Sigmoid colon (tissue), 6 donors: ENCODE measurements at regions not wholly inside any gene's neighbourhood (a gene's known extent, or its start where the extent isn't known, plus 50 kb on each side); places are given as distances from the start of the nearest gene placed in this dataset.

Experiments
- DNase-seq: peaks from one replicate; pipeline ENCODE4 v3.0.0-alpha.2; 2019
- H3K27ac ChIP-seq, 4 donors: fragments of 200-600 bp; sonication (generic); one replicate each; pipeline ENCODE4 v1.5.1; 2016 to 2019; ENCODE audit warnings: mild to moderate bottlenecking in 1 of 4
- H3K27me3 ChIP-seq, 3 donors: fragments of 200-600 bp; sonication (generic); one replicate each; pipeline ENCODE4 v1.5.1; 2019; ENCODE audit warnings: mild to moderate bottlenecking in 1 of 3
- H3K36me3 ChIP-seq, 4 donors: fragments of 200-600 bp; sonication (generic); one replicate each; pipeline ENCODE4 v1.5.1; 2016 to 2019
- H3K4me1 ChIP-seq, 4 donors: fragments of 200-600 bp; sonication (generic); one replicate each; pipeline ENCODE4 v1.5.1; 2017 to 2019
- H3K4me3 ChIP-seq, 4 donors: fragments of 200-600 bp; sonication (generic); one replicate each; pipeline ENCODE4 v1.5.1; 2017 to 2019; ENCODE audit warnings: mild to moderate bottlenecking in 2 of 4, moderate library complexity in 1 of 4
- H3K9me3 ChIP-seq, 4 donors: fragments of 200-600 bp in 3 of 4; sonication (generic) in 3 of 4; one replicate each; pipeline versions ENCODE4 v1.5.1 to v1.6.1; 2013 to 2019
- EP300 ChIP-seq, 4 donors: sonication (generic); formaldehyde crosslinking; IDR thresholded peaks; one replicate each; pipeline ENCODE4 v1.6.1; 2017; ENCODE audit warnings: antibody characterized with exemption in 4 of 4
- POLR2A ChIP-seq, 2 donors: fragments of 450-650 bp; IDR thresholded peaks; one replicate each; pipeline ENCODE4 v1.6.1; 2016; ENCODE audit warnings: antibody characterized with exemption in 2 of 2, mild to moderate bottlenecking in 2 of 2, moderate library complexity in 2 of 2
- POLR2AphosphoS5 ChIP-seq, 4 donors: sonication (generic); formaldehyde crosslinking; IDR thresholded peaks; one replicate each; pipeline ENCODE4 v1.6.1; 2017; ENCODE audit warnings: antibody characterized with exemption in 4 of 4
- WGBS, 2 donors: extraction: QIAGEN DNeasy Blood & Tissue Kit; methylation state at CpG; one replicate each; pipeline ENCODE4 v1.1.7; 2013; 5-methylcytosine and 5-hydroxymethylcytosine counted together
- intact Hi-C: fragments of 100-400 bp; cut with DNase I; formaldehyde crosslinking; loops from one replicate; pipeline ENCODE4 v1.15.1; 2023
- TF ChIP-seq, protein P1 (sequence below), 4 experiments: fragments of 450-650 bp in 3 of 4; fragments of 200-600 bp in 1 of 4; IDR thresholded peaks; one replicate each; pipeline ENCODE4 v1.5.1; 2016 to 2019; ENCODE audit warnings: antibody characterized with exemption in 4 of 4, mild to moderate bottlenecking in 3 of 4, moderate library complexity in 2 of 4
- donor health status: healthy with polysubstance abuse.
- donor health status: healthy.

DNA sequence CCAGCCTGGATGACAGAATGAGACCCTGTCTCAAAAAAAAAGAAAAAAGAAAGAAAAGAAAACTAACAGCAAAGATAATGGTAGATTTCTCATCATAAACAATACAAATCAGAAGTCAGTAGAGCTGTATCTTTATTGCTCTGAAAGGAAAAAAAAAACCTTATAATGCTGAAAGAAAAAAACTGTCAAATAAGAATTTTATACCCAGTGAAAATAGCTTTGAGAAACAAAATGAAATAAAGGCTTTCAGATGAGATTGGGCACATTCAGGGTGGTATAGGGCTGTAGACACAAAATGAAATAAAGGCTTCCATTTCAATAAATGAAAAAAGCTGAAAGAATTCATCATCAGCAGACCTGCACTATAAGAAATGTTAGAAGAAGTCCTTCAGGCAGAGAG, 105.0 kb upstream of the FOXN3 start:
- DNase-seq: no peak
- Histone ChIP-seq H3K4me3 (no peak overlapping the region), H3K9me3 (peaks cover 0 to 2% (median 0%) of the 10 kb centered on the region in 4 donors), H3K36me3 (no peaks in the 10 kb centered on the region), H3K27me3 (no peaks in the 10 kb centered on the region), H3K27ac (no peak overlapping the region), H3K4me1 (no peaks in the 10 kb centered on the region)
- intact Hi-C loops: no loop called here
- TF ChIP-seq POLR2A (IDR thresholded peaks at IDR 0.05) (no peak), EP300 (IDR thresholded peaks at IDR 0.05) (no peak), POLR2AphosphoS5 (IDR thresholded peaks at IDR 0.05) (no peak)
- TF ChIP-seq, protein P1, sequence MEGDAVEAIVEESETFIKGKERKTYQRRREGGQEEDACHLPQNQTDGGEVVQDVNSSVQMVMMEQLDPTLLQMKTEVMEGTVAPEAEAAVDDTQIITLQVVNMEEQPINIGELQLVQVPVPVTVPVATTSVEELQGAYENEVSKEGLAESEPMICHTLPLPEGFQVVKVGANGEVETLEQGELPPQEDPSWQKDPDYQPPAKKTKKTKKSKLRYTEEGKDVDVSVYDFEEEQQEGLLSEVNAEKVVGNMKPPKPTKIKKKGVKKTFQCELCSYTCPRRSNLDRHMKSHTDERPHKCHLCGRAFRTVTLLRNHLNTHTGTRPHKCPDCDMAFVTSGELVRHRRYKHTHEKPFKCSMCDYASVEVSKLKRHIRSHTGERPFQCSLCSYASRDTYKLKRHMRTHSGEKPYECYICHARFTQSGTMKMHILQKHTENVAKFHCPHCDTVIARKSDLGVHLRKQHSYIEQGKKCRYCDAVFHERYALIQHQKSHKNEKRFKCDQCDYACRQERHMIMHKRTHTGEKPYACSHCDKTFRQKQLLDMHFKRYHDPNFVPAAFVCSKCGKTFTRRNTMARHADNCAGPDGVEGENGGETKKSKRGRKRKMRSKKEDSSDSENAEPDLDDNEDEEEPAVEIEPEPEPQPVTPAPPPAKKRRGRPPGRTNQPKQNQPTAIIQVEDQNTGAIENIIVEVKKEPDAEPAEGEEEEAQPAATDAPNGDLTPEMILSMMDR (IDR thresholded peaks at IDR 0.05): no peak

DNA sequence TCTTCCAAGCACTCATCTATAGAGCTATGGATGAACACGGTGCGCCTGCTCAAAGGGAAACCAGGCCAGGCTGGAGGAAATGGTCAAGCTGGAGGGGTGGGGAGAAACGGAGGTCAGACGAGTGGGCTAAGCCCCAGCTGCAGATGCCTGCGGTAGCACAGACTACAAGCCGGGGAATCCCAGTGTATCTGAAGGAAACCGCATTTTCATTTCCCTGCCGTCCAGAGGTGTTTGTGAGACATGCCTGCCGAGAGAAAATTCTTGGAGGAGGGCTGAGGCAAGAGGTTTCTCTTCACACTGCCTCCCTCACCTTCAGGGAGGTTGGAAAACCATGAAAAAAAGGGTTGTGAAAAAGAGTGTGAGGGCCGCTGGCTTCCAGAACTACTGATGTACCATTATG, 102.0 kb upstream of the FOXN3 start:
- no peak overlapping the region for H3K27ac ChIP-seq
- WGBS, 2 donors: 96% methylated on average over 10 of the region's 10 CpGs
- no peaks in the 10 kb centered on the region for H3K36me3 ChIP-seq
- no peaks in the 10 kb centered on the region for H3K4me1 ChIP-seq
- intact Hi-C loops: no loop called here
- no peak overlapping the region for H3K4me3 ChIP-seq
- DNase-seq: no peak
- H3K9me3 ChIP-seq: peaks cover 0 to 2% (median 0%) of the 10 kb centered on the region in 4 donors
- no peak for TF ChIP-seq EP300 (IDR thresholded peaks at IDR 0.05)
- TF ChIP-seq POLR2A (IDR thresholded peaks at IDR 0.05): no peak
- H3K27me3 ChIP-seq: no peaks in the 10 kb centered on the region

GRCh38 chr14:89516173-89516572, 99.1 kb upstream of the FOXN3 start:
- H3K9me3 ChIP-seq: no peaks in the 10 kb centered on the region
- no peaks in the 10 kb centered on the region for H3K36me3 ChIP-seq
- DNase-seq: no peak
- WGBS, 2 donors: 84 to 90% methylated on average over 5 of the region's 5 CpGs
- H3K27ac ChIP-seq: no peak overlapping the region
- intact Hi-C loops: no loop called here
- H3K27me3 ChIP-seq: no peaks in the 10 kb centered on the region
- TF ChIP-seq, protein P1 (IDR thresholded peaks at IDR 0.05): no peak
- TF ChIP-seq POLR2AphosphoS5 (IDR thresholded peaks at IDR 0.05) (no peak), POLR2A (IDR thresholded peaks at IDR 0.05) (no peak), EP300 (IDR thresholded peaks at IDR 0.05) (no peak)
- H3K4me3 ChIP-seq: no peak overlapping the region
- no peaks in the 10 kb centered on the region for H3K4me1 ChIP-seq

GRCh38 chr14:89514601-89515000, 97.6 kb upstream of the FOXN3 start:
- no peak for DNase-seq
- Histone ChIP-seq H3K4me1 (no peaks in the 10 kb centered on the region), H3K9me3 (no peaks in the 10 kb centered on the region), H3K36me3 (no peaks in the 10 kb centered on the region), H3K27me3 (no peaks in the 10 kb centered on the region), H3K27ac (no peak overlapping the region), H3K4me3 (no peak overlapping the region)
- TF ChIP-seq EP300 (IDR thresholded peaks at IDR 0.05): no peak
- no peak for TF ChIP-seq POLR2A (IDR thresholded peaks at IDR 0.05)
- no peak for TF ChIP-seq POLR2AphosphoS5 (IDR thresholded peaks at IDR 0.05)
- TF ChIP-seq, protein P1 (IDR thresholded peaks at IDR 0.05): no peak
- WGBS, 2 donors: 95 to 97% methylated on average over 11 of the region's 11 CpGs
- intact Hi-C loops: no loop called here

GRCh38 chr14:89509891-89510290, 92.9 kb upstream of the FOXN3 start:
- Histone ChIP-seq H3K27ac (no peak overlapping the region), H3K4me1 (no peaks in the 10 kb centered on the region), H3K4me3 (no peak overlapping the region), H3K9me3 (no peaks in the 10 kb centered on the region), H3K27me3 (no peaks in the 10 kb centered on the region), H3K36me3 (no peaks in the 10 kb centered on the region)
- intact Hi-C loops: no loop called here
- TF ChIP-seq EP300 (IDR thresholded peaks at IDR 0.05): no peak
- no peak for TF ChIP-seq POLR2AphosphoS5 (IDR thresholded peaks at IDR 0.05)
- TF ChIP-seq POLR2A (IDR thresholded peaks at IDR 0.05): no peak
- TF ChIP-seq, protein P1 (IDR thresholded peaks at IDR 0.05): no peak
- 93 to 96% methylated on average over 3 of the region's 3 CpGs for WGBS, 2 donors
- DNase-seq: no peak
